Stomach (tissue), 4 donors: ENCODE measurements at regions not wholly inside any gene's neighbourhood (a gene's known extent, or its start where the extent isn't known, plus 50 kb on each side); places are given as distances from the start of the nearest gene placed in this dataset.

ENCODE experiments used
- POLR2A ChIP-seq, 4 donors: fragments of 450-650 bp; IDR thresholded peaks; one replicate each; pipeline ENCODE4 v1.6.1; 2016; ENCODE audit warnings: antibody characterized with exemption in 4 of 4, control low read depth in 2 of 4, mild to moderate bottlenecking in 1 of 4, moderate library complexity in 1 of 4
- POLR2AphosphoS5 ChIP-seq, 3 donors: sonication (generic); formaldehyde crosslinking; IDR thresholded peaks; one replicate each; pipeline ENCODE4 v1.6.1; 2016; ENCODE audit warnings: antibody characterized with exemption in 3 of 3

GRCh38 chr5:29518176-29518575 lies 1675.3 kb upstream of the CDH6 start:
- TF ChIP-seq POLR2A (IDR thresholded peaks at IDR 0.05), result no peak
- no peak for TF ChIP-seq POLR2AphosphoS5 (IDR thresholded peaks at IDR 0.05)
